ENCODE measurements at regions not wholly inside any gene's neighbourhood (a gene's known extent, or its start where the extent isn't known, plus 50 kb on each side); places are given as distances from the start of the nearest gene placed in this dataset.

- Histone ChIP-seq H3K4me3 (ENCODE audit: low read length) (no peak overlapping the region), H3K9me3 (replicated peaks; ENCODE audit: control insufficient read depth, low read depth, low read length) (no peaks in the 10 kb centered on the region), H3K27me3 (ENCODE audit: control insufficient read depth, insufficient read depth, low read length) (peaks cover 36% of the 10 kb centered on the region), H3K27ac (ENCODE audit: low read length) (no peak overlapping the region), H3K4me1 (ENCODE audit: control insufficient read depth, insufficient read depth, low read length) (no peaks in the 10 kb centered on the region), H3K36me3 (ENCODE audit: control insufficient read depth, insufficient read depth, low read length) (no peaks in the 10 kb centered on the region)
- 37% methylated on average over 27 of the region's 29 CpGs for WGBS (ENCODE audit: insufficient coverage)
- peak; percentile 12 for DNase-seq
Measured at GRCh38 chr1:3954170-3955169, 54.4 kb upstream of the C1orf174 start.

- WGBS (ENCODE audit: insufficient coverage), result 59% methylated on average over 17 of the region's 18 CpGs
- H3K4me3 ChIP-seq (ENCODE audit: low read length), result no peak overlapping the region
- peaks cover 36% of the 10 kb centered on the region for H3K27me3 ChIP-seq (ENCODE audit: control insufficient read depth, insufficient read depth, low read length)
- no peaks in the 10 kb centered on the region for H3K4me1 ChIP-seq (ENCODE audit: control insufficient read depth, insufficient read depth, low read length)
- DNase-seq, result no peak
- no peaks in the 10 kb centered on the region for H3K36me3 ChIP-seq (ENCODE audit: control insufficient read depth, insufficient read depth, low read length)
- no peaks in the 10 kb centered on the region for H3K9me3 ChIP-seq (replicated peaks; ENCODE audit: control insufficient read depth, low read depth, low read length)
- H3K27ac ChIP-seq (ENCODE audit: low read length), result no peak overlapping the region
Measured at GRCh38 chr1:3955196-3955772, 55.2 kb upstream of the C1orf174 start.

GRCh38 chr1:3956527-3957170, 56.6 kb upstream of the C1orf174 start:
- Histone ChIP-seq H3K9me3 (replicated peaks; ENCODE audit: control insufficient read depth, low read depth, low read length) (no peaks in the 10 kb centered on the region), H3K4me3 (ENCODE audit: low read length) (no peak overlapping the region), H3K36me3 (ENCODE audit: control insufficient read depth, insufficient read depth, low read length) (no peaks in the 10 kb centered on the region), H3K4me1 (ENCODE audit: control insufficient read depth, insufficient read depth, low read length) (no peaks in the 10 kb centered on the region), H3K27ac (ENCODE audit: low read length) (no peak overlapping the region), H3K27me3 (ENCODE audit: control insufficient read depth, insufficient read depth, low read length) (peaks cover 36% of the 10 kb centered on the region)
- DNase-seq, result no peak
- whole genome bisulfite sequencing (ENCODE audit: insufficient coverage), result 58% methylated on average over 9 of the region's 14 CpGs

- H3K27ac ChIP-seq (ENCODE audit: low read length), result no peak overlapping the region
- no peaks in the 10 kb centered on the region for H3K4me1 ChIP-seq (ENCODE audit: control insufficient read depth, insufficient read depth, low read length)
- peaks cover 20% of the 10 kb centered on the region for H3K27me3 ChIP-seq (ENCODE audit: control insufficient read depth, insufficient read depth, low read length)
- no peak for DNase-seq
- H3K36me3 ChIP-seq (ENCODE audit: control insufficient read depth, insufficient read depth, low read length), result no peaks in the 10 kb centered on the region
- WGBS (ENCODE audit: insufficient coverage), result 49% methylated on average over 12 of the region's 12 CpGs
- no peak overlapping the region for H3K4me3 ChIP-seq (ENCODE audit: low read length)
- H3K9me3 ChIP-seq (replicated peaks; ENCODE audit: control insufficient read depth, low read depth, low read length), result no peaks in the 10 kb centered on the region
Measured at GRCh38 chr1:3959361-3959760, 59.3 kb upstream of the C1orf174 start.

GRCh38 chr1:3963554-3963953, 63.5 kb upstream of the C1orf174 start:
- H3K36me3 ChIP-seq (ENCODE audit: control insufficient read depth, insufficient read depth, low read length), result no peaks in the 10 kb centered on the region
- 67% methylated on average over 6 of the region's 9 CpGs for WGBS (ENCODE audit: insufficient coverage)
- H3K9me3 ChIP-seq (replicated peaks; ENCODE audit: control insufficient read depth, low read depth, low read length), result peaks cover 2% of the 10 kb centered on the region
- DNase-seq, result no peak
- no peak overlapping the region for H3K27ac ChIP-seq (ENCODE audit: low read length)
- no peaks in the 10 kb centered on the region for H3K4me1 ChIP-seq (ENCODE audit: control insufficient read depth, insufficient read depth, low read length)
- H3K27me3 ChIP-seq (ENCODE audit: control insufficient read depth, insufficient read depth, low read length), result no peaks in the 10 kb centered on the region
- H3K4me3 ChIP-seq (ENCODE audit: low read length), result no peak overlapping the region

- DNase-seq, result no peak
- Histone ChIP-seq H3K4me3 (ENCODE audit: low read length) (no peak overlapping the region), H3K27me3 (ENCODE audit: control insufficient read depth, insufficient read depth, low read length) (peaks cover 2% of the 10 kb centered on the region), H3K27ac (ENCODE audit: low read length) (no peak overlapping the region), H3K4me1 (ENCODE audit: control insufficient read depth, insufficient read depth, low read length) (no peaks in the 10 kb centered on the region), H3K36me3 (ENCODE audit: control insufficient read depth, insufficient read depth, low read length) (no peaks in the 10 kb centered on the region), H3K9me3 (replicated peaks; ENCODE audit: control insufficient read depth, low read depth, low read length) (peaks cover 8% of the 10 kb centered on the region)
- WGBS (ENCODE audit: insufficient coverage), result 85% methylated on average over 6 of the region's 6 CpGs
Measured at GRCh38 chr1:3965693-3966092, 65.6 kb upstream of the C1orf174 start.

- Histone ChIP-seq H3K4me1 (ENCODE audit: control insufficient read depth, insufficient read depth, low read length) (no peaks in the 10 kb centered on the region), H3K27ac (ENCODE audit: low read length) (no peak overlapping the region), H3K27me3 (ENCODE audit: control insufficient read depth, insufficient read depth, low read length) (peaks cover 8% of the 10 kb centered on the region), H3K4me3 (ENCODE audit: low read length) (no peak overlapping the region), H3K36me3 (ENCODE audit: control insufficient read depth, insufficient read depth, low read length) (no peaks in the 10 kb centered on the region), H3K9me3 (replicated peaks; ENCODE audit: control insufficient read depth, low read depth, low read length) (peaks cover 8% of the 10 kb centered on the region)
- 46% methylated on average over 9 of the region's 10 CpGs for WGBS (ENCODE audit: insufficient coverage)
- DNase-seq, result no peak
Measured at GRCh38 chr1:3968851-3969250, 68.8 kb upstream of the C1orf174 start.

GRCh38 chr1:3971981-3972380, 71.9 kb upstream of the C1orf174 start:
- no peak overlapping the region for H3K4me3 ChIP-seq (ENCODE audit: low read length)
- WGBS (ENCODE audit: insufficient coverage), result 73% methylated on average over 4 of the region's 5 CpGs
- DNase-seq, result no peak
- no peak overlapping the region for H3K27ac ChIP-seq (ENCODE audit: low read length)
- H3K9me3 ChIP-seq (replicated peaks; ENCODE audit: control insufficient read depth, low read depth, low read length), result peaks cover 8% of the 10 kb centered on the region
- H3K27me3 ChIP-seq (ENCODE audit: control insufficient read depth, insufficient read depth, low read length), result peaks cover 10% of the 10 kb centered on the region
- no peaks in the 10 kb centered on the region for H3K4me1 ChIP-seq (ENCODE audit: control insufficient read depth, insufficient read depth, low read length)
- no peaks in the 10 kb centered on the region for H3K36me3 ChIP-seq (ENCODE audit: control insufficient read depth, insufficient read depth, low read length)

GRCh38 chr1:3975903-3976630, 76.0 kb upstream of the C1orf174 start:
- no peak overlapping the region for H3K4me3 ChIP-seq (ENCODE audit: low read length)
- WGBS (ENCODE audit: insufficient coverage), result 78% methylated on average over 14 of the region's 25 CpGs
- no peak overlapping the region for H3K27ac ChIP-seq (ENCODE audit: low read length)
- no peaks in the 10 kb centered on the region for H3K36me3 ChIP-seq (ENCODE audit: control insufficient read depth, insufficient read depth, low read length)
- H3K9me3 ChIP-seq (replicated peaks; ENCODE audit: control insufficient read depth, low read depth, low read length), result no peaks in the 10 kb centered on the region
- peaks cover 13% of the 10 kb centered on the region for H3K27me3 ChIP-seq (ENCODE audit: control insufficient read depth, insufficient read depth, low read length)
- DNase-seq, result no peak
- peaks cover 17% of the 10 kb centered on the region for H3K4me1 ChIP-seq (ENCODE audit: control insufficient read depth, insufficient read depth, low read length)
